ENCODE measurements at regions not wholly inside any gene's neighbourhood (a gene's known extent, or its start where the extent isn't known, plus 50 kb on each side); places are given as distances from the start of the nearest gene placed in this dataset.

DNA sequence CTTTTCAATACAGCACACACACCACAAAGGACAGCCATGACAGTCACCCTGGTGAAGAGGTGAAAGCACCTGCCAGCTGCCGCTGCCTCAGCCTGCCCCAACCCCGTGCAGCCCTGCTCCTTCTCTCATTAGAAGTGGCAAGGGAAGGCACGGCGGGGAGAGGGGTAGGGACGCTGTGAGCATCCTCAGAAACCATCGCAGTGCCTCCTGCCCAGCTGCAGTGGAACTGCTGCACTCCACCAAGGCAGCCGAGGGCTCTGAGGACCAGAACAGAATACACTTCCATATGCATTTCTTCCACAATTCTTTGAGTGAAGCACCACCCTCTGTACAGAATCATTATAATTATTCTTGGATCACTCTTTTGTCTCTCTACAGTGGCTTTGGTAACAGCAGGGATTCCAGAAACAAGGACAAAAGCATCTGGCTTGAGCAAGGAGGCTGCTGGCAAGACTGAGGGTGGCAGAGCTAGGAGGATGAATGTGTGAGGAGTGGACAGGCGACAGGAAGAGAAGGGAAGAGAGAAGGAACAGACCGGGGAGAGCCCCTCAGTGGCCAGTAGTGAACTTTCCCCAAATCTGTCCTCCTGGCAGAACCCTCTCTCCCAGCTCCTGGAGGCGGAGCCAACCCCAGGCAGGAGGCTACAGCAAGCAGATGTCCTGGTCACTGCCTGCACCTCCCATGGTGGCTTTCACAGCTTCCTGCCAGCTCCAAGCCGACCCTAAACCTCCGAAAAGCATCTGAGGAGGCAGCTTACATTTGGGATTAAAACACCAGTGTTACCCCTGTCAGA lies 73.2 kb downstream of the MTNR1A start:
- Histone ChIP-seq H3K27ac (ENCODE audit: low read depth, low read length, poor library complexity, severe bottlenecking) (no peak overlapping the region), H3K4me3 (ENCODE audit: low read depth, low read length, poor library complexity, severe bottlenecking) (no peak overlapping the region), H3F3A (ENCODE audit: insufficient read depth, low read length) (no peaks in the 10 kb centered on the region), H3K4me1 (ENCODE audit: insufficient read depth, low read length, severe bottlenecking) (no peaks in the 10 kb centered on the region), H2AFZ (ENCODE audit: low read length) (no peak overlapping the region), H3K79me2 (ENCODE audit: insufficient read depth, low read length) (no peaks in the 10 kb centered on the region), H3K36me3 (ENCODE audit: insufficient read depth, low read length) (no peaks in the 10 kb centered on the region), H4K20me1 (ENCODE audit: insufficient read depth, low read length) (no peaks in the 10 kb centered on the region), H3K9ac (ENCODE audit: low read length) (no peak overlapping the region), H3K27me3 (ENCODE audit: insufficient read depth, low read length) (no peaks in the 10 kb centered on the region), H3K4me2 (ENCODE audit: low read length) (no peak overlapping the region), H3K9me3 (ENCODE audit: low read length) (no peaks in the 10 kb centered on the region), H3K9me2 (ENCODE audit: low read depth, low read length) (no peaks in the 10 kb centered on the region)
- no peak for TF ChIP-seq EZH2 (IDR thresholded peaks at IDR 0.05; ENCODE audit: borderline replicate concordance, low read length)
- TF ChIP-seq, protein P1, sequence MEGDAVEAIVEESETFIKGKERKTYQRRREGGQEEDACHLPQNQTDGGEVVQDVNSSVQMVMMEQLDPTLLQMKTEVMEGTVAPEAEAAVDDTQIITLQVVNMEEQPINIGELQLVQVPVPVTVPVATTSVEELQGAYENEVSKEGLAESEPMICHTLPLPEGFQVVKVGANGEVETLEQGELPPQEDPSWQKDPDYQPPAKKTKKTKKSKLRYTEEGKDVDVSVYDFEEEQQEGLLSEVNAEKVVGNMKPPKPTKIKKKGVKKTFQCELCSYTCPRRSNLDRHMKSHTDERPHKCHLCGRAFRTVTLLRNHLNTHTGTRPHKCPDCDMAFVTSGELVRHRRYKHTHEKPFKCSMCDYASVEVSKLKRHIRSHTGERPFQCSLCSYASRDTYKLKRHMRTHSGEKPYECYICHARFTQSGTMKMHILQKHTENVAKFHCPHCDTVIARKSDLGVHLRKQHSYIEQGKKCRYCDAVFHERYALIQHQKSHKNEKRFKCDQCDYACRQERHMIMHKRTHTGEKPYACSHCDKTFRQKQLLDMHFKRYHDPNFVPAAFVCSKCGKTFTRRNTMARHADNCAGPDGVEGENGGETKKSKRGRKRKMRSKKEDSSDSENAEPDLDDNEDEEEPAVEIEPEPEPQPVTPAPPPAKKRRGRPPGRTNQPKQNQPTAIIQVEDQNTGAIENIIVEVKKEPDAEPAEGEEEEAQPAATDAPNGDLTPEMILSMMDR (IDR thresholded peaks at IDR 0.05; ENCODE audit: low read length), result no peak

DNA sequence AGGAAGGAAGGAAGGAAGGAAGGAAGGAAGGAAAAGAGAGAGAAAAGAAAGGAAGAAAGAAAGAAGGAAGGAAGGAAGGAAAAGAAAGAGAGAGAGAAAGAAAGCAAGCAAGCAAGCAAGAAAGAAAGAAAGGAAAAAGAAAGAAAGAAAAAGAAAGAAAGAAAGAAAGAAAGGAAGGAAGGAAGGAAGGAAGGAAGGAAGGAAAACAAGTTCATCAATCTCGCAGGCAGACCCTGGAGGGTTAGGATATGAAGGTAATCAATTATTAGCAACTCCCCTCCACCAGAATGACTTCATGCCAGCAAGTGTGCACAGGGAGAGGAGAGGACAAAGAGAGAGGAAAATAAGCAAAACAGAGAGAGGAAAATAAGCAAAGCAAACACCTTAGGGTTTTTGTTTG lies 80.2 kb downstream of the MTNR1A start:
- no peak for TF ChIP-seq EZH2 (IDR thresholded peaks at IDR 0.05; ENCODE audit: borderline replicate concordance, low read length)
- TF ChIP-seq, protein P1 (IDR thresholded peaks at IDR 0.05; ENCODE audit: low read length), result no peak
- no peaks in the 10 kb centered on the region for H4K20me1 ChIP-seq (ENCODE audit: insufficient read depth, low read length)
- no peaks in the 10 kb centered on the region for H3K79me2 ChIP-seq (ENCODE audit: insufficient read depth, low read length)
- no peak overlapping the region for H3K4me3 ChIP-seq (ENCODE audit: low read depth, low read length, poor library complexity, severe bottlenecking)
- no peak overlapping the region for H3K4me2 ChIP-seq (ENCODE audit: low read length)
- H3K9me3 ChIP-seq (ENCODE audit: low read length), result no peaks in the 10 kb centered on the region
- no peaks in the 10 kb centered on the region for H3K9me2 ChIP-seq (ENCODE audit: low read depth, low read length)
- H3K9ac ChIP-seq (ENCODE audit: low read length), result no peak overlapping the region
- no peak overlapping the region for H3K27ac ChIP-seq (ENCODE audit: low read depth, low read length, poor library complexity, severe bottlenecking)
- no peaks in the 10 kb centered on the region for H3F3A ChIP-seq (ENCODE audit: insufficient read depth, low read length)
- peaks cover 4% of the 10 kb centered on the region for H3K4me1 ChIP-seq (ENCODE audit: insufficient read depth, low read length, severe bottlenecking)
- no peak overlapping the region for H2AFZ ChIP-seq (ENCODE audit: low read length)
- H3K36me3 ChIP-seq (ENCODE audit: insufficient read depth, low read length), result no peaks in the 10 kb centered on the region
- H3K27me3 ChIP-seq (ENCODE audit: insufficient read depth, low read length), result no peaks in the 10 kb centered on the region

DNA sequence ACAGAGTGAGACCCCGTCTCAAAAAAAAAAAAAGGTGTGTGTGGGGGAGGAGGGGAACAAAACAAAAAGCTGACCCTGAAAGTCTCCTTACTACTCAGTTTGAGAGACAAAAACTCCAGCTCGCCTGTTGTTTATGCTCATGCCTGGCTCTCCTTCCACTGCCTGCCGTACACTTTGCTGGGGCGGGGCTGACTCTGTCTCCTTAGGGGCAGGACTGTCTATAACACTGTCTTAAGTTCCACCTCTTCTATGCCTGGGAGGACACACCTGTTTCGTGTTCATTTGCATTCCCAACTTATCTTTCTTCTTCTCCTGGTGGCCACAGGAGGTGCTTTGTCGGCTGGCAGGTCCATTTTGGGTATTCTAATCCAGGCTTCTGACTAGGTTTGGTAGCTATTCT lies 81.4 kb downstream of the MTNR1A start:
- no peaks in the 10 kb centered on the region for H3K9me3 ChIP-seq (ENCODE audit: low read length)

More for the DNA sequence above, 81.4 kb downstream of the MTNR1A start:
- TF ChIP-seq, protein P1 (IDR thresholded peaks at IDR 0.05; ENCODE audit: low read length), result no peak
- no peak for TF ChIP-seq EZH2 (IDR thresholded peaks at IDR 0.05; ENCODE audit: borderline replicate concordance, low read length)
- Histone ChIP-seq H3K36me3 (ENCODE audit: insufficient read depth, low read length) (no peaks in the 10 kb centered on the region), H3K27ac (ENCODE audit: low read depth, low read length, poor library complexity, severe bottlenecking) (no peak overlapping the region), H3F3A (ENCODE audit: insufficient read depth, low read length) (no peaks in the 10 kb centered on the region), H2AFZ (ENCODE audit: low read length) (no peak overlapping the region), H3K9ac (ENCODE audit: low read length) (no peak overlapping the region), H3K27me3 (ENCODE audit: insufficient read depth, low read length) (no peaks in the 10 kb centered on the region), H3K4me1 (ENCODE audit: insufficient read depth, low read length, severe bottlenecking) (peaks cover 4% of the 10 kb centered on the region), H4K20me1 (ENCODE audit: insufficient read depth, low read length) (no peaks in the 10 kb centered on the region), H3K4me2 (ENCODE audit: low read length) (no peak overlapping the region), H3K4me3 (ENCODE audit: low read depth, low read length, poor library complexity, severe bottlenecking) (no peak overlapping the region), H3K9me2 (ENCODE audit: low read depth, low read length) (no peaks in the 10 kb centered on the region), H3K79me2 (ENCODE audit: insufficient read depth, low read length) (no peaks in the 10 kb centered on the region)
